HUES48 (cell line): ENCODE measurements at regions not wholly inside any gene's neighbourhood (a gene's known extent, or its start where the extent isn't known, plus 50 kb on each side); places are given as distances from the start of the nearest gene placed in this dataset.

Experiments used
- H3K27ac ChIP-seq: one replicate; pipeline ENCODE4 v1.7.0; 2013; ENCODE audit warnings: low read depth, low read length, inconsistent platforms
- H3K27me3 ChIP-seq: 2 replicates; pipeline ENCODE4 v1.6.1; 2013; ENCODE audit warnings: mild to moderate bottlenecking, low read length; ENCODE audit not compliant: control insufficient read depth, insufficient read depth
- H3K36me3 ChIP-seq: 2 replicates; pipeline ENCODE4 v1.6.1; 2013; ENCODE audit warnings: low read length; ENCODE audit not compliant: control insufficient read depth, insufficient read depth
- H3K4me1 ChIP-seq: 2 replicates; pipeline ENCODE4 v1.6.1; 2013; ENCODE audit warnings: mild to moderate bottlenecking, low read length; ENCODE audit not compliant: control insufficient read depth, insufficient read depth
- H3K4me3 ChIP-seq: 2 replicates; pipeline ENCODE4 v1.5.1; 2013; ENCODE audit warnings: mild to moderate bottlenecking, low read depth, low read length
- H3K9ac ChIP-seq: 2 replicates; pipeline ENCODE4 v1.6.1; 2013; ENCODE audit warnings: mild to moderate bottlenecking, low read depth, low read length, moderate library complexity
- H3K9me3 ChIP-seq: 2 replicates; pipeline ENCODE4 v1.6.1; 2013; ENCODE audit warnings: low read length; ENCODE audit not compliant: control insufficient read depth, insufficient read depth

GRCh38 chr3:107283948-107284347 lies 93.3 kb upstream of the CCDC54 start:
- peaks cover 3% of the 10 kb centered on the region; the same call in 1 of the 2 replicates for H3K9me3 ChIP-seq
- H3K4me1 ChIP-seq: peaks cover 34% of the 10 kb centered on the region
- no peaks in the 10 kb centered on the region for H3K27me3 ChIP-seq
- no peaks in the 10 kb centered on the region for H3K36me3 ChIP-seq
- no peak overlapping the region for H3K9ac ChIP-seq
- H3K27ac ChIP-seq: peak overlapping the region; percentile 78
- no peak overlapping the region; the same call in 1 of the 2 replicates for H3K4me3 ChIP-seq

DNA sequence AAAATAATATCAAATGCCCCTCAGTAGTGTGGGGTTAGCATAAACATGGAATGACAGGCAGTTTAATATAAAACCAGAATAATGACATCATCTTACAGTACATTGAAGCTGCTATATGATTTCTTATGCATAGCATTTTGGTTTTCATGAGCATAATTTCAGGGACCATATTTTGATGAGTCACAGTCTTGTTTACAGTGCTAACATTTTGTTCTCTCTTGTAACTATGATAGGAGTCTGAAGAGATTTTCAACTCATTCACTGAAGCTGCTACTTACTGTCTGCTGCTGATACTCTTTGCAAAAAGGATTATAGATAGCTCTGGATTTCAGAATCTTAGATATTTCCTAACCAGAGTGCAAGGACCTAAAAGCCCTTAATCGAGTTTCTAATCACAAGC lies 92.6 kb upstream of the CCDC54 start:
- peak overlapping the region; percentile 1; the same call in 1 of the 2 replicates for H3K4me3 ChIP-seq
- peaks cover 34% of the 10 kb centered on the region for H3K4me1 ChIP-seq
- no peaks in the 10 kb centered on the region for H3K36me3 ChIP-seq
- peak overlapping the region; percentile 78 for H3K27ac ChIP-seq
- H3K27me3 ChIP-seq: no peaks in the 10 kb centered on the region
- H3K9ac ChIP-seq: no peak overlapping the region
- peaks cover 3% of the 10 kb centered on the region; the same call in 1 of the 2 replicates for H3K9me3 ChIP-seq

DNA sequence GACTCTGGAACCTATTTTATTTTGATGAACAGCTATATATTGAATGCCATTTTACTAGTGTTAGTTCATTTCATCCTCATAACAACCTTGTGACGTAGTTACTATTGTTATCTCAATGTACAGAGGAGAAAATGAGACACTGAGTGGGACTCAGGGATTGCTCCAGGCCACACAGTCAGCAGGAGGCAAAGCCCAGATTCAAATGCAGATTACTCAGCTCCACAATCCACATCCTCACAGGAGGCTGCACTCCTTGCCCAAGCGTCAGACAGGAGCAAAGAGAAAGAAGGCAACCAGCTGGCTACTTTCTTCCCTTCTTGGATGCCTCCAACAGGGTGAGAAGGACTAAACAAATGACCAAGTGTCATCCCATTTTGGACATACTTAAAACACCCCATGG lies 92.0 kb upstream of the CCDC54 start:
- Histone ChIP-seq H3K27ac (peak overlapping the region; percentile 78), H3K36me3 (no peaks in the 10 kb centered on the region), H3K9ac (no peak overlapping the region; the same call in 1 of the 2 replicates), H3K9me3 (peaks cover 3% of the 10 kb centered on the region; the same call in 1 of the 2 replicates), H3K4me1 (peaks cover 34% of the 10 kb centered on the region), H3K4me3 (peak overlapping the region; percentile 1; the same call in 1 of the 2 replicates), H3K27me3 (no peaks in the 10 kb centered on the region)

GRCh38 chr3:107289354-107289753 lies 87.9 kb upstream of the CCDC54 start:
- Histone ChIP-seq H3K4me3 (no peak overlapping the region), H3K36me3 (no peaks in the 10 kb centered on the region), H3K27ac (no peak overlapping the region), H3K9ac (no peak overlapping the region), H3K9me3 (no peaks in the 10 kb centered on the region), H3K4me1 (peaks cover 18% of the 10 kb centered on the region), H3K27me3 (no peaks in the 10 kb centered on the region)

- Histone ChIP-seq H3K4me1 (no peaks in the 10 kb centered on the region), H3K9me3 (no peaks in the 10 kb centered on the region), H3K27ac (no peak overlapping the region), H3K4me3 (no peak overlapping the region), H3K27me3 (no peaks in the 10 kb centered on the region), H3K36me3 (no peaks in the 10 kb centered on the region), H3K9ac (no peak overlapping the region)
These were observed 83.1 kb upstream of the CCDC54 start for GRCh38 chr3:107294117-107294516.

GRCh38 chr3:107297597-107297996 lies 79.6 kb upstream of the CCDC54 start:
- no peaks in the 10 kb centered on the region for H3K36me3 ChIP-seq
- no peak overlapping the region for H3K27ac ChIP-seq
- no peaks in the 10 kb centered on the region for H3K9me3 ChIP-seq
- H3K9ac ChIP-seq: no peak overlapping the region
- H3K4me3 ChIP-seq: no peak overlapping the region
- peaks cover 6% of the 10 kb centered on the region; the same call in 1 of the 2 replicates for H3K4me1 ChIP-seq
- H3K27me3 ChIP-seq: no peaks in the 10 kb centered on the region

DNA sequence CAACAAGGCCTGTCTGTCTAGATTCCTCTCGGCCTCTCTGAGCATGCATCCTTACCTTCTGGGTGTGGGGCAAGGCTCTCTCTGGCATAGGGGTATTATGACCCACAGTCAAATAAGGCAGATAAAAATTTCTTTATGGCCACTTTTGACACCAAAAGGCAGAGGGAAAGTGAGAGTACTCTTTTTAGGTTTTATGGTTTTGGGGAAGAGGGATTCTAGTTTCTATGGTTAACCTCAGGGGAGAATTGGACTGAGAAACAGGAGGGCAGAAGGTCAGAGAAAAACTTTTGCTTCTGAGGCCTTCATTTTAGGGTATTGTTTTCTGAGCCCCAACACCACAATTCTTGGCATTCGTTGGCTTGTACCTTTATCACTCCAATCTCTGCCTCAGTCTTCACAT lies 70.0 kb upstream of the CCDC54 start:
- no peaks in the 10 kb centered on the region for H3K9me3 ChIP-seq
- no peak overlapping the region for H3K4me3 ChIP-seq
- peaks cover 12% of the 10 kb centered on the region for H3K4me1 ChIP-seq
- H3K27me3 ChIP-seq: no peaks in the 10 kb centered on the region
- no peak overlapping the region for H3K27ac ChIP-seq
- H3K9ac ChIP-seq: no peak overlapping the region
- H3K36me3 ChIP-seq: no peaks in the 10 kb centered on the region

DNA sequence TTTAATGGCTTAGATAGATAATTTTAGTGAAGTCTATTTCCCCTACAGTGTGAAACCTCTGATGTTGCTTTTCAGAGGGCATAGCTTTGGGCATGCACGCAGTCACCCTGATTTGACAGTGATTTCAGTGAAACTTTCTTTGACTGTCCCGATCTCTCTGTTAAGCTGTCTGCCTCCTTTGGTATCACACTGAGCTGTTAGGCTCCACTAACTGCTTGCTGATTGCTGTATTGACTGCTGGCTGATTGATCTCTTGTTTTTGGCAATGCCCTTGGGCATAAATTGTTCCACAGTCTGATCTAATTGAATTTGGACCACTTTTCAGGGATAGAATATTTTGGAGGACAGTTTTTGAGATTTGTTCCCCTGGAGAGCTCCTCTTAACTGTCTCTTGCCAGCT lies 68.5 kb upstream of the CCDC54 start:
- Histone ChIP-seq H3K4me3 (no peak overlapping the region), H3K36me3 (no peaks in the 10 kb centered on the region), H3K27ac (peak overlapping the region; percentile 25), H3K9me3 (no peaks in the 10 kb centered on the region), H3K27me3 (no peaks in the 10 kb centered on the region), H3K4me1 (peaks cover 8% of the 10 kb centered on the region), H3K9ac (no peak overlapping the region)

GRCh38 chr3:107309312-107309711 lies 67.9 kb upstream of the CCDC54 start:
- Histone ChIP-seq H3K27ac (no peak overlapping the region), H3K4me3 (no peak overlapping the region), H3K9me3 (no peaks in the 10 kb centered on the region), H3K36me3 (no peaks in the 10 kb centered on the region), H3K4me1 (peaks cover 8% of the 10 kb centered on the region), H3K27me3 (no peaks in the 10 kb centered on the region), H3K9ac (no peak overlapping the region)

- Histone ChIP-seq H3K4me1 (peaks cover 5% of the 10 kb centered on the region), H3K27me3 (no peaks in the 10 kb centered on the region), H3K9ac (no peak overlapping the region), H3K27ac (no peak overlapping the region), H3K4me3 (no peak overlapping the region), H3K9me3 (no peaks in the 10 kb centered on the region), H3K36me3 (no peaks in the 10 kb centered on the region)
These were observed 63.5 kb upstream of the CCDC54 start for GRCh38 chr3:107313711-107314110.

- no peak overlapping the region for H3K27ac ChIP-seq
- H3K9me3 ChIP-seq: no peaks in the 10 kb centered on the region
- H3K27me3 ChIP-seq: no peaks in the 10 kb centered on the region
- H3K4me3 ChIP-seq: no peak overlapping the region
- H3K4me1 ChIP-seq: no peaks in the 10 kb centered on the region
- no peak overlapping the region for H3K9ac ChIP-seq
- no peaks in the 10 kb centered on the region for H3K36me3 ChIP-seq
These were observed 62.1 kb upstream of the CCDC54 start for GRCh38 chr3:107315141-107315540.

DNA sequence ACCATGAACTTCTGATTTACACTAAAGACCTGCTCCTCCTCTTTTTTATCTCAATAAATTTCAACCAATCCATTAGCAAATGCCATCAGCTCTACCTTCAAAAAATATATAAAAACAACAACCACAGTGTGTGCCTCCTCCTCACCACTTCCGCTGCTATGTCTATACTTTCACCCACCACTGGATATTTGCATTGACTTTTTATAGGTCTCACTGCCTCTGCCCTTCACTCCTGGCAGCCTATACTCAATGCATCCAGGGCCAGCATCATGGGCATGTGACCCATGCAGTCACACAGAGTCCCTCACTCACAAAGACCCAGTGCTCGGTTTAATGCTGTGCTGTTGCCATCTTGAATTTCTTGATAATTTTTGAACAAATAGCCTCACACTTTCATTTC lies 53.5 kb upstream of the CCDC54 start:
- Histone ChIP-seq H3K4me3 (no peak overlapping the region), H3K4me1 (no peaks in the 10 kb centered on the region), H3K27me3 (no peaks in the 10 kb centered on the region), H3K9me3 (no peaks in the 10 kb centered on the region), H3K9ac (no peak overlapping the region), H3K27ac (no peak overlapping the region), H3K36me3 (no peaks in the 10 kb centered on the region)
